Liver (tissue), 3 donors: ENCODE measurements at regions not wholly inside any gene's neighbourhood (a gene's known extent, or its start where the extent isn't known, plus 50 kb on each side); places are given as distances from the start of the nearest gene placed in this dataset.

Experiments used
- ATF3 ChIP-seq: IDR thresholded peaks from 2 replicates; pipeline ENCODE4 v1.6.1; 2016; ENCODE audit warnings: antibody characterized with exemption
- CTCF ChIP-seq: fragments of 150-350 bp; IDR thresholded peaks from 2 replicates; pipeline ENCODE4 v1.5.1; 2017; ENCODE audit warnings: improper control_type of control experiment, low read depth, low read length; ENCODE audit not compliant: missing input control
- GABPA ChIP-seq, 2 donors: IDR thresholded peaks in 1 of 2; conservative IDR thresholded peaks in 1 of 2; 2 replicates each; pipeline ENCODE4 v1.6.1; 2016; ENCODE audit warnings: antibody characterized with exemption in 2 of 2, mild to moderate bottlenecking in 1 of 2, moderate library complexity in 1 of 2
- JUND ChIP-seq, 2 donors: IDR thresholded peaks; 2 replicates each; pipeline ENCODE4 v1.6.1; 2016; ENCODE audit warnings: antibody characterized with exemption in 2 of 2
- MAX ChIP-seq: IDR thresholded peaks from 2 replicates; pipeline ENCODE4 v1.6.1; 2016; ENCODE audit warnings: antibody characterized with exemption
- SP1 ChIP-seq: IDR thresholded peaks from 2 replicates; pipeline ENCODE4 v1.6.1; 2018; ENCODE audit warnings: antibody characterized with exemption, mild to moderate bottlenecking
- TF ChIP-seq, protein P1 (sequence below): IDR thresholded peaks from 2 replicates; pipeline ENCODE4 v1.6.1; 2016; ENCODE audit warnings: antibody characterized with exemption, mild to moderate bottlenecking
- donor health status: healthy.
- donor health status: healthy.

GRCh38 chr4:18292411-18292810 is 270.9 kb upstream of the LCORL start:
- TF ChIP-seq CTCF = no peak
- TF ChIP-seq GABPA (IDR thresholded peaks at IDR 0.05 in 1 of 2, conservative IDR thresholded peaks at IDR 0.05 in 1 of 2) = no peak
- TF ChIP-seq SP1 = no peak
- TF ChIP-seq ATF3 = no peak
- TF ChIP-seq, protein P1, sequence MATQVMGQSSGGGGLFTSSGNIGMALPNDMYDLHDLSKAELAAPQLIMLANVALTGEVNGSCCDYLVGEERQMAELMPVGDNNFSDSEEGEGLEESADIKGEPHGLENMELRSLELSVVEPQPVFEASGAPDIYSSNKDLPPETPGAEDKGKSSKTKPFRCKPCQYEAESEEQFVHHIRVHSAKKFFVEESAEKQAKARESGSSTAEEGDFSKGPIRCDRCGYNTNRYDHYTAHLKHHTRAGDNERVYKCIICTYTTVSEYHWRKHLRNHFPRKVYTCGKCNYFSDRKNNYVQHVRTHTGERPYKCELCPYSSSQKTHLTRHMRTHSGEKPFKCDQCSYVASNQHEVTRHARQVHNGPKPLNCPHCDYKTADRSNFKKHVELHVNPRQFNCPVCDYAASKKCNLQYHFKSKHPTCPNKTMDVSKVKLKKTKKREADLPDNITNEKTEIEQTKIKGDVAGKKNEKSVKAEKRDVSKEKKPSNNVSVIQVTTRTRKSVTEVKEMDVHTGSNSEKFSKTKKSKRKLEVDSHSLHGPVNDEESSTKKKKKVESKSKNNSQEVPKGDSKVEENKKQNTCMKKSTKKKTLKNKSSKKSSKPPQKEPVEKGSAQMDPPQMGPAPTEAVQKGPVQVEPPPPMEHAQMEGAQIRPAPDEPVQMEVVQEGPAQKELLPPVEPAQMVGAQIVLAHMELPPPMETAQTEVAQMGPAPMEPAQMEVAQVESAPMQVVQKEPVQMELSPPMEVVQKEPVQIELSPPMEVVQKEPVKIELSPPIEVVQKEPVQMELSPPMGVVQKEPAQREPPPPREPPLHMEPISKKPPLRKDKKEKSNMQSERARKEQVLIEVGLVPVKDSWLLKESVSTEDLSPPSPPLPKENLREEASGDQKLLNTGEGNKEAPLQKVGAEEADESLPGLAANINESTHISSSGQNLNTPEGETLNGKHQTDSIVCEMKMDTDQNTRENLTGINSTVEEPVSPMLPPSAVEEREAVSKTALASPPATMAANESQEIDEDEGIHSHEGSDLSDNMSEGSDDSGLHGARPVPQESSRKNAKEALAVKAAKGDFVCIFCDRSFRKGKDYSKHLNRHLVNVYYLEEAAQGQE = no peak
- no peak for TF ChIP-seq MAX
- no peak for TF ChIP-seq JUND (IDR thresholded peaks at IDR 0.05)
